GM12878 (cell line): ENCODE measurements at regions not wholly inside any gene's neighbourhood (a gene's known extent, or its start where the extent isn't known, plus 50 kb on each side); places are given as distances from the start of the nearest gene placed in this dataset.

Experiments
- ATAC-seq: fragments of 200-7000 bp; cut with Tn5 transposase; 3 replicates; pipeline ENCODE4 v1.9.1; 2020; ENCODE audit warnings: mild to moderate bottlenecking, moderate library complexity
- BruUV-seq: library from RNA; stranded (reverse); fragments of 400-500 nt; replicated peaks from 2 replicates; lab custom pipeline; 2021; lab: Mats Ljungman, UMichigan
- CTCF ChIA-PET: fragments of 300-600 bp; sonication (Branson Sonifier 250); formaldehyde crosslinking; extraction: SDS; loops from one replicate; lab custom pipeline; 2021; ENCODE audit warnings: inconsistent platforms; lab: Yijun Ruan, JAX
- POLR2A ChIA-PET: fragments of 350-600 bp; formaldehyde crosslinking; extraction: SDS; loops from one replicate; lab custom pipeline; 2021; ENCODE audit warnings: inconsistent platforms; lab: Charles Lee
- RAD21 ChIA-PET: fragments of 300-600 bp; sonication (Branson Sonifier 250); formaldehyde crosslinking; loops from one replicate; lab custom pipeline; 2023; ENCODE audit warnings: antibody characterized with exemption; ENCODE audit not compliant: unreplicated experiment; lab: Charles Lee
- SMC1A ChIA-PET: fragments of 300-600 bp; sonication (Branson Sonifier 250); formaldehyde crosslinking; loops from one replicate; lab custom pipeline; 2023; ENCODE audit not compliant: unreplicated experiment, uncharacterized antibody; lab: Charles Lee
- DNase-seq: peaks from one replicate; pipeline ENCODE4 v3.0.0-alpha.2; 2011; ENCODE audit warnings: low read depth, low spot score
- FAIRE-seq: peaks from 3 replicates; lab custom pipeline; 2011; peaks lifted over from hg19 to GRCh38; lab: Jason Lieb, UNC
- H2AFZ ChIP-seq: 2 replicates; pipeline ENCODE4 v1.6.0; 2011; ENCODE audit warnings: low read depth, low read length, control low read depth; ENCODE audit not compliant: control insufficient read depth
- H3K27ac ChIP-seq: 2 replicates; pipeline ENCODE4 v1.5.1; 2011; ENCODE audit warnings: control low read depth; ENCODE audit not compliant: control insufficient read depth, insufficient read depth
- H3K27me3 ChIP-seq, 2 experiments: replicated peaks in 1 of 2; 2 replicates each; pipeline versions ENCODE4 v1.6.0 to v1.6.1; 2011; ENCODE audit warnings: low read length in 1 of 2; ENCODE audit not compliant: control insufficient read depth in 2 of 2, insufficient read depth in 2 of 2
- H3K36me3 ChIP-seq, 2 experiments: 2 replicates each; pipeline ENCODE4 v1.5.1; 2011; ENCODE audit warnings: low read length in 1 of 2; ENCODE audit not compliant: control insufficient read depth in 2 of 2, insufficient read depth in 2 of 2
- H3K4me1 ChIP-seq: 2 replicates; pipeline ENCODE4 v1.6.1; 2011; ENCODE audit warnings: mild to moderate bottlenecking, low read length, moderate library complexity, mixed read lengths; ENCODE audit not compliant: control insufficient read depth, insufficient read depth
- H3K4me2 ChIP-seq: 2 replicates; pipeline ENCODE4 v1.6.0; 2011; ENCODE audit warnings: control low read depth; ENCODE audit not compliant: control insufficient read depth, insufficient read depth
- H3K4me3 ChIP-seq: fragments of 200-600 bp; sonication (generic); 2 replicates; pipeline ENCODE4 v1.5.1; 2016
- H3K79me2 ChIP-seq: 2 replicates; pipeline ENCODE4 v1.6.0; 2011; ENCODE audit warnings: low read length; ENCODE audit not compliant: control insufficient read depth, insufficient read depth
- H3K9ac ChIP-seq: 2 replicates; pipeline ENCODE4 v1.8.0; 2011; ENCODE audit warnings: low read length, control low read depth, mixed read lengths; ENCODE audit not compliant: control insufficient read depth, insufficient read depth
- H3K9me3 ChIP-seq: replicated peaks from 3 replicates; pipeline ENCODE4 v1.5.1; 2011; ENCODE audit warnings: mild to moderate bottlenecking, low read length; ENCODE audit not compliant: control insufficient read depth, insufficient read depth
- H4K20me1 ChIP-seq: 2 replicates; pipeline ENCODE4 v1.6.0; 2011; ENCODE audit not compliant: control insufficient read depth, insufficient read depth
- ESRRA ChIP-seq: IDR thresholded peaks from 2 replicates; pipeline ENCODE4 v1.6.1; 2012; ENCODE audit warnings: mild to moderate bottlenecking, low read length, improper control_type of control experiment
- HDAC2 ChIP-seq: fragments of 200-600 bp; sonication (generic); IDR thresholded peaks from 2 replicates; pipeline ENCODE4 v1.6.1; 2017
- KDM1A ChIP-seq: fragments of 200-600 bp; sonication (generic); IDR thresholded peaks from 2 replicates; pipeline ENCODE4 v1.6.1; 2016; ENCODE audit warnings: borderline replicate concordance
- PRDM15 ChIP-seq: fragments of 450-650 bp; formaldehyde crosslinking; IDR thresholded peaks from 2 replicates; pipeline ENCODE4 v1.4.0; 2020; ENCODE audit warnings: mild to moderate bottlenecking, moderate library complexity
- RAD51 ChIP-seq: fragments of 450-650 bp; IDR thresholded peaks from 2 replicates; pipeline ENCODE4 v1.6.1; 2016; ENCODE audit warnings: moderate library complexity, mild to moderate bottlenecking, inconsistent platforms
- SREBF2 ChIP-seq: IDR thresholded peaks from 2 replicates; pipeline ENCODE4 v1.6.1; 2012; ENCODE audit warnings: mild to moderate bottlenecking, low read length
- TAF1 ChIP-seq: IDR thresholded peaks from 2 replicates; pipeline ENCODE4 v1.6.1; 2011; ENCODE audit warnings: mild to moderate bottlenecking, low read depth, low read length, borderline replicate concordance
- TCF3 ChIP-seq: IDR thresholded peaks from 2 replicates; pipeline ENCODE4 v1.6.1; 2012; ENCODE audit warnings: low read depth, mild to moderate bottlenecking, low read length, borderline replicate concordance; ENCODE audit not compliant: insufficient read depth
- TCF7 ChIP-seq: IDR thresholded peaks from 2 replicates; pipeline ENCODE4 v1.6.1; 2014; ENCODE audit warnings: antibody characterized with exemption, borderline replicate concordance
- ZNF207 ChIP-seq: fragments of 450-650 bp; IDR thresholded peaks from 2 replicates; pipeline ENCODE4 v1.6.1; 2014; ENCODE audit warnings: antibody characterized with exemption, mild to moderate bottlenecking, borderline replicate concordance
- ZNF622 ChIP-seq: fragments of 450-650 bp; IDR thresholded peaks from 2 replicates; pipeline ENCODE4 v1.6.1; 2017; ENCODE audit warnings: mild to moderate bottlenecking, inconsistent platforms
- ZNF687 ChIP-seq: fragments of 450-650 bp; IDR thresholded peaks from 2 replicates; pipeline ENCODE4 v1.6.1; 2017; ENCODE audit warnings: mild to moderate bottlenecking, moderate library complexity
- WGBS: methylation state at CpG from one replicate; pipeline ENCODE4 v1.1.6; 2016; ENCODE audit warnings: low lambda C conversion rate; ENCODE audit not compliant: insufficient replicate concordance, insufficient coverage; ENCODE audit errors: missing lambda C conversion rate; 5-methylcytosine and 5-hydroxymethylcytosine counted together
- in situ Hi-C: fragments of 300-500 bp; cut with MboI; formaldehyde crosslinking; loops from 9 replicates; pipeline ENCODE4 v1.14.3; 2018; ENCODE audit warnings: mixed read lengths
- intact Hi-C: fragments of 100-400 bp; cut with micrococcal nuclease; formaldehyde crosslinking; loops from one replicate; pipeline ENCODE4 v1.14.2; 2022; ENCODE audit not compliant: unreplicated experiment
- TF ChIP-seq, protein P1 (sequence below): IDR thresholded peaks from 2 replicates; pipeline ENCODE4 v1.6.1; 2011; ENCODE audit warnings: low read depth, mild to moderate bottlenecking, low read length, moderate library complexity, borderline replicate concordance; ENCODE audit errors: extremely low read depth
- TF ChIP-seq, protein P2 (sequence below): fragments of 450-650 bp; formaldehyde crosslinking; IDR thresholded peaks from 2 replicates; pipeline ENCODE4 v1.4.0; 2022; ENCODE audit warnings: mild to moderate bottlenecking, moderate library complexity

- no peaks in the 10 kb centered on the region for H3K4me1 ChIP-seq
- BruUV-seq, result no TSS peak
- 6% methylated on average over 2 of the region's 2 CpGs for WGBS
- no peaks in the 10 kb centered on the region for H3K27me3 ChIP-seq
- RAD21 ChIA-PET, result no interaction called here
- H2AFZ ChIP-seq, result no peak overlapping the region
- FAIRE-seq, result no peak
- H3K9ac ChIP-seq, result no peak overlapping the region
- no peak overlapping the region for H3K27ac ChIP-seq
- intact Hi-C loops (no loop called here), in situ Hi-C loops (no loop called here)
- H3K36me3 ChIP-seq, result no peaks in the 10 kb centered on the region
- no peak for ATAC-seq
- H3K4me3 ChIP-seq, result no peak overlapping the region
- TF ChIP-seq, protein P1, sequence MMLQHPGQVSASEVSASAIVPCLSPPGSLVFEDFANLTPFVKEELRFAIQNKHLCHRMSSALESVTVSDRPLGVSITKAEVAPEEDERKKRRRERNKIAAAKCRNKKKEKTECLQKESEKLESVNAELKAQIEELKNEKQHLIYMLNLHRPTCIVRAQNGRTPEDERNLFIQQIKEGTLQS, result no peak
- TF ChIP-seq ZNF207, result no peak
- no peak for TF ChIP-seq TCF7
- no peak for TF ChIP-seq PRDM15 (CRISPR knock-in tag)
- TF ChIP-seq ESRRA, result no peak
- no peak for TF ChIP-seq TAF1
- no peak for TF ChIP-seq ZNF622
- no peak for TF ChIP-seq RAD51
- TF ChIP-seq ZNF687, result no peak
- no peak for TF ChIP-seq KDM1A
- no peak for TF ChIP-seq TCF3
- TF ChIP-seq SREBF2, result no peak
- TF ChIP-seq HDAC2, result no peak
- TF ChIP-seq, protein P2, sequence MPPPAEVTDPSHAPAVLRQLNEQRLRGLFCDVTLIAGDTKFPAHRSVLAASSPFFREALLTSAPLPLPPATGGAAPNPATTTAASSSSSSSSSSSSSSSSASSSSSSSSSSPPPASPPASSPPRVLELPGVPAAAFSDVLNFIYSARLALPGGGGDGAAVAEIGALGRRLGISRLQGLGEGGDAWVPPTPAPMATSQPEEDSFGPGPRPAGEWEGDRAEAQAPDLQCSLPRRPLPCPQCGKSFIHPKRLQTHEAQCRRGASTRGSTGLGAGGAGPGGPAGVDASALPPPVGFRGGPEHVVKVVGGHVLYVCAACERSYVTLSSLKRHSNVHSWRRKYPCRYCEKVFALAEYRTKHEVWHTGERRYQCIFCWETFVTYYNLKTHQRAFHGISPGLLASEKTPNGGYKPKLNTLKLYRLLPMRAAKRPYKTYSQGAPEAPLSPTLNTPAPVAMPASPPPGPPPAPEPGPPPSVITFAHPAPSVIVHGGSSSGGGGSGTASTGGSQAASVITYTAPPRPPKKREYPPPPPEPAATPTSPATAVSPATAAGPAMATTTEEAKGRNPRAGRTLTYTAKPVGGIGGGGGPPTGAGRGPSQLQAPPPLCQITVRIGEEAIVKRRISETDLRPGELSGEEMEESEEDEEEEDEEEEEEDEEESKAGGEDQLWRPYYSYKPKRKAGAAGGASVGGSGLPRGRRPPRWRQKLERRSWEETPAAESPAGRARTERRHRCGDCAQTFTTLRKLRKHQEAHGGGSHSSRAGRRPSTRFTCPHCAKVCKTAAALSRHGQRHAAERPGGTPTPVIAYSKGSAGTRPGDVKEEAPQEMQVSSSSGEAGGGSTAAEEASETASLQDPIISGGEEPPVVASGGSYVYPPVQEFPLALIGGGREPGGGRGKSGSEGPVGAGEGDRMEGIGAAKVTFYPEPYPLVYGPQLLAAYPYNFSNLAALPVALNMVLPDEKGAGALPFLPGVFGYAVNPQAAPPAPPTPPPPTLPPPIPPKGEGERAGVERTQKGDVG, result no peak
- no peak overlapping the region for H3K4me2 ChIP-seq
- CTCF ChIA-PET, result no interaction called here
- H3K79me2 ChIP-seq, result no peaks in the 10 kb centered on the region
- H4K20me1 ChIP-seq, result no peaks in the 10 kb centered on the region
- H3K9me3 ChIP-seq, result no peaks in the 10 kb centered on the region
- SMC1A ChIA-PET, result interaction anchor here (1.4 kb wide), 1 partner anchor 39 kb away, joined by 3 read pairs; no protein-coding TSS in a partner anchor
- no peak for DNase-seq
- POLR2A ChIA-PET, result no interaction called here
Measured at GRCh38 chr6:79413562-79414002, 123.6 kb downstream of the LCA5 start.
